Stimulated activated CD4-positive, alpha-beta T cell treated with anti-CD3 and anti-CD28 coated beads, Interleukin-15, amount 100 ng/mL, for 48 hours (primary cell): ENCODE measurements at regions not wholly inside any gene's neighbourhood (a gene's known extent, or its start where the extent isn't known, plus 50 kb on each side); places are given as distances from the start of the nearest gene placed in this dataset.

ENCODE experiments used
- DNase-seq, 2 donors: peaks; one replicate each; pipeline ENCODE4 v3.0.0-alpha.2; 2020; ENCODE audit warnings: low read depth in 2 of 2

GRCh38 chr15:99440551-99441443 is 125.0 kb upstream of the MEF2A start:
- no peak for DNase-seq

- DNase-seq, result no peak
These were observed 124.4 kb upstream of the MEF2A start for GRCh38 chr15:99441444-99441800.

- no peak for DNase-seq
These were observed 123.9 kb upstream of the MEF2A start for GRCh38 chr15:99441871-99442251.

- DNase-seq, result no peak
These were observed 123.4 kb upstream of the MEF2A start for GRCh38 chr15:99442252-99442897.

- no peak for DNase-seq
These were observed 122.6 kb upstream of the MEF2A start for GRCh38 chr15:99443056-99443756.

- no peak for DNase-seq
These were observed 121.9 kb upstream of the MEF2A start for GRCh38 chr15:99443768-99444446.

GRCh38 chr15:99445272-99445850 is 120.4 kb upstream of the MEF2A start:
- no peak for DNase-seq

GRCh38 chr15:99446565-99447496 is 119.0 kb upstream of the MEF2A start:
- no peak for DNase-seq

- no peak for DNase-seq
These were observed 118.0 kb upstream of the MEF2A start for GRCh38 chr15:99447497-99448371.

GRCh38 chr15:99449514-99449913 is 116.3 kb upstream of the MEF2A start:
- DNase-seq, result no peak

GRCh38 chr15:99450896-99451358 is 114.9 kb upstream of the MEF2A start:
- peak; percentile 49 to 62 for DNase-seq

- DNase-seq, result no peak
These were observed 114.3 kb upstream of the MEF2A start for GRCh38 chr15:99451484-99451883.

GRCh38 chr15:99452010-99452409 is 113.8 kb upstream of the MEF2A start:
- DNase-seq, result no peak

GRCh38 chr15:99452728-99453636 is 112.8 kb upstream of the MEF2A start:
- no peak for DNase-seq

GRCh38 chr15:99453637-99454030 is 112.2 kb upstream of the MEF2A start:
- no peak for DNase-seq

GRCh38 chr15:99454107-99454809 is 111.5 kb upstream of the MEF2A start:
- no peak for DNase-seq

- no peak for DNase-seq
These were observed 110.6 kb upstream of the MEF2A start for GRCh38 chr15:99454941-99455788.
